K562 (cell line): ENCODE measurements at regions not wholly inside any gene's neighbourhood (a gene's known extent, or its start where the extent isn't known, plus 50 kb on each side); places are given as distances from the start of the nearest gene placed in this dataset.

Experiments used
- ATAC-seq: fragments of 200-7000 bp; cut with Tn5 transposase; 3 replicates; pipeline ENCODE4 v1.9.1; 2020; ENCODE audit warnings: moderate library complexity
- BruUV-seq: library from RNA; stranded (reverse); fragments of 400-500 nt; replicated peaks from 2 replicates; lab custom pipeline; 2021; lab: Mats Ljungman, UMichigan
- CTCF ChIA-PET: fragments of 300-600 bp; formaldehyde crosslinking; extraction: SDS; loops from one replicate; lab custom pipeline; 2021; ENCODE audit warnings: low intra/inter-chr PET ratio; lab: Yijun Ruan, JAX
- POLR2A ChIA-PET: fragments of 300-600, 350-650 bp; sonication (Branson Sonifier 250); formaldehyde crosslinking; extraction: SDS; loops from one replicate; lab custom pipeline; 2021; ENCODE audit warnings: antibody characterized with exemption, inconsistent platforms; lab: Yijun Ruan, JAX
- DNase-seq, 4 experiments: peaks; one replicate each; pipeline versions ENCODE4 v3.0.0 to v3.0.0-alpha.2; 2011 to 2018; ENCODE audit warnings: low spot score in 3 of 4, mixed read lengths in 3 of 4; ENCODE audit errors: extremely low read depth in 1 of 4
- FAIRE-seq: peaks from 2 replicates; lab custom pipeline; 2011; peaks lifted over from hg19 to GRCh38; lab: Jason Lieb, UNC
- H2AFZ ChIP-seq: 2 replicates; pipeline ENCODE4 v1.6.0; 2011; ENCODE audit warnings: low read depth, low read length, control low read depth, inconsistent platforms
- H3K27ac ChIP-seq: fragments of 200-600 bp; 3 replicates; pipeline ENCODE4 v1.8.0; 2011; ENCODE audit warnings: low read depth, mild to moderate bottlenecking, control low read depth, inconsistent platforms, low read length, moderate library complexity, mixed read lengths; ENCODE audit errors: extremely low read depth
- H3K27me3 ChIP-seq, 2 experiments: fragments of 300-600 bp in 1 of 2; 2 replicates in 1 of 2; 3 replicates in 1 of 2; pipeline versions ENCODE4 v1.6.0 to v1.8.0; 2011; ENCODE audit warnings: inconsistent platforms in 2 of 2, low read length in 2 of 2, mild to moderate bottlenecking in 1 of 2, mixed read lengths in 1 of 2, moderate library complexity in 1 of 2; ENCODE audit not compliant: control insufficient read depth in 2 of 2, insufficient read depth in 2 of 2
- H3K36me3 ChIP-seq: fragments of 300-600 bp; 3 replicates; pipeline ENCODE4 v1.8.0; 2011; ENCODE audit warnings: mild to moderate bottlenecking, low read length, inconsistent platforms; ENCODE audit not compliant: control insufficient read depth, insufficient read depth
- H3K4me1 ChIP-seq, 2 experiments: fragments of 200-600 bp in 1 of 2; replicated peaks in 1 of 2; 2 replicates in 1 of 2; 3 replicates in 1 of 2; pipeline versions ENCODE4 v1.5.1 to v1.8.0; 2011; ENCODE audit warnings: inconsistent platforms in 2 of 2, low read length in 2 of 2, mild to moderate bottlenecking in 1 of 2, mixed read lengths in 1 of 2, moderate library complexity in 1 of 2; ENCODE audit not compliant: control insufficient read depth in 2 of 2, insufficient read depth in 2 of 2
- H3K4me2 ChIP-seq: 2 replicates; pipeline ENCODE4 v1.6.1; 2011; ENCODE audit warnings: low read length, control low read depth, inconsistent platforms, mixed read lengths; ENCODE audit not compliant: insufficient read depth
- H3K4me3 ChIP-seq: fragments of 200-600 bp; sonication (generic), shearing (Covaris generic); 2 replicates; pipeline ENCODE4 v1.5.1; 2016; ENCODE audit warnings: control low read depth, inconsistent platforms
- H3K79me2 ChIP-seq: fragments of 200-600 bp; 3 replicates; pipeline ENCODE4 v1.8.0; 2011; ENCODE audit warnings: low read length, inconsistent platforms; ENCODE audit not compliant: control insufficient read depth, insufficient read depth
- H3K9ac ChIP-seq, 2 experiments: 2 replicates each; pipeline versions ENCODE4 v1.6.0 to v1.6.1; 2011; ENCODE audit warnings: low read depth in 2 of 2, low read length in 2 of 2, control low read depth in 1 of 2, inconsistent platforms in 1 of 2, mild to moderate bottlenecking in 1 of 2, mixed read lengths in 1 of 2; ENCODE audit not compliant: insufficient read depth in 1 of 2
- H3K9me1 ChIP-seq: one replicate; pipeline ENCODE4 v1.6.0; 2011; ENCODE audit warnings: inconsistent platforms, mild to moderate bottlenecking, low read length, moderate library complexity; ENCODE audit not compliant: control insufficient read depth, insufficient read depth
- H3K9me3 ChIP-seq: replicated peaks from 2 replicates; pipeline ENCODE4 v1.5.1; 2011; ENCODE audit warnings: low read depth, low read length, inconsistent platforms; ENCODE audit not compliant: control insufficient read depth, insufficient read depth
- H4K20me1 ChIP-seq: replicated peaks from 2 replicates; pipeline ENCODE4 v1.6.1; 2011; ENCODE audit warnings: low read length, inconsistent platforms, mixed read lengths; ENCODE audit not compliant: control insufficient read depth, insufficient read depth
- BRCA1 ChIP-seq, 2 experiments: fragments of 450-650 bp in 1 of 2; sonication (generic) in 1 of 2; formaldehyde crosslinking in 1 of 2; IDR thresholded peaks; 2 replicates each; pipeline versions ENCODE4 v1.5.0 to v1.6.1; 2017 to 2020; ENCODE audit warnings: mild to moderate bottlenecking in 1 of 2, missing genetic modification reagents in 1 of 2
- MED1 ChIP-seq: sonication (generic); formaldehyde crosslinking; IDR thresholded peaks from 2 replicates; pipeline ENCODE4 v1.8.1; 2023; ENCODE audit warnings: missing genetic modification reagents, borderline replicate concordance
- PHF20 ChIP-seq: fragments of 450-650 bp; IDR thresholded peaks from 2 replicates; pipeline ENCODE4 v1.6.1; 2018; ENCODE audit not compliant: partially characterized antibody
- ZNF444 ChIP-seq: fragments of 250-450 bp; sonication (Bioruptor Pico); IDR thresholded peaks from 2 replicates; pipeline ENCODE4 v1.4.0; 2020; ENCODE audit warnings: mild to moderate bottlenecking, moderate library complexity
- ZNF584 ChIP-seq: fragments of 200-800 bp; sonication (Bioruptor generic); IDR thresholded peaks from 2 replicates; pipeline ENCODE4 v1.6.1; 2016; ENCODE audit warnings: low read depth, mild to moderate bottlenecking, missing genetic modification characterization, missing compliant biosample characterization
- ZNF589 ChIP-seq: fragments of 200-800 bp; sonication (Bioruptor generic); IDR thresholded peaks from 2 replicates; pipeline ENCODE4 v1.6.1; 2016; ENCODE audit warnings: low read depth, missing genetic modification characterization, missing compliant biosample characterization
- ZNF740 ChIP-seq, 3 experiments: fragments of 200-800 bp in 1 of 3; sonication (Bioruptor generic) in 1 of 3; sonication (generic) in 1 of 3; formaldehyde crosslinking in 1 of 3; IDR thresholded peaks; 2 replicates each; pipeline versions ENCODE4 v1.6.1 to v1.8.0; 2016 to 2022; ENCODE audit warnings: mild to moderate bottlenecking in 2 of 3, missing compliant biosample characterization in 2 of 3, missing genetic modification characterization in 2 of 3, missing genetic modification reagents in 1 of 3
- WGBS: fragments of 100-300 bp; shearing (Covaris generic); methylation state at CpG from one replicate; pipeline ENCODE4 v1.1.6; 2016; ENCODE audit warnings: low coverage, mixed read lengths; ENCODE audit not compliant: insufficient coverage; ENCODE audit errors: missing lambda C conversion rate; 5-methylcytosine and 5-hydroxymethylcytosine counted together
- in situ Hi-C: fragments of 300-500 bp; cut with MboI; formaldehyde crosslinking; loops from 4 replicates; pipeline ENCODE4 v1.15.0; 2018; ENCODE audit warnings: inconsistent platforms, mixed read lengths
- intact Hi-C: fragments of 100-400 bp; cut with micrococcal nuclease; formaldehyde crosslinking; loops from 2 replicates; pipeline ENCODE4 v1.14.2; 2022

GRCh38 chr12:86799616-86800015 lies 543.4 kb upstream of the MGAT4C start:
- Histone ChIP-seq H2AFZ (no peak overlapping the region), H3K9me1 (no peaks in the 10 kb centered on the region), H3K27me3 (no peaks in the 10 kb centered on the region), H3K36me3 (no peaks in the 10 kb centered on the region), H3K4me1 (no peaks in the 10 kb centered on the region), H3K4me2 (no peak overlapping the region), H3K9me3 (peaks cover 3% of the 10 kb centered on the region; the same call in 1 of the 2 replicates), H3K79me2 (no peaks in the 10 kb centered on the region), H3K27ac (no peak overlapping the region), H3K4me3 (no peak overlapping the region), H3K9ac (no peak overlapping the region), H4K20me1 (no peaks in the 10 kb centered on the region)
- TF ChIP-seq ZNF444, result no peak
- TF ChIP-seq PHF20, result no peak
- TF ChIP-seq ZNF589 (CRISPR knock-in tag), result no peak
- TF ChIP-seq ZNF584 (CRISPR knock-in tag), result no peak
- TF ChIP-seq ZNF740 (CRISPR knock-in tag; IDR thresholded peaks at IDR 0.05), result no peak
- TF ChIP-seq ZNF740 (tag; IDR thresholded peaks at IDR 0.05), result no peak
- TF ChIP-seq MED1 (CRISPR knock-in tag), result no peak
- TF ChIP-seq BRCA1 (IDR thresholded peaks at IDR 0.05), result no peak
- no peak for TF ChIP-seq BRCA1 (CRISPR knock-in tag; IDR thresholded peaks at IDR 0.05)
- intact Hi-C loops (no loop called here), in situ Hi-C loops (no loop called here)
- BruUV-seq, result no TSS peak
- CTCF ChIA-PET, result no interaction called here
- DNase-seq, result no peak
- FAIRE-seq, result no peak
- WGBS, result 0% methylated on average over 2 of the region's 2 CpGs
- POLR2A ChIA-PET, result no interaction called here
- ATAC-seq, result no peak
